ENCODE measurements at regions not wholly inside any gene's neighbourhood (a gene's known extent, or its start where the extent isn't known, plus 50 kb on each side); places are given as distances from the start of the nearest gene placed in this dataset.

DNA sequence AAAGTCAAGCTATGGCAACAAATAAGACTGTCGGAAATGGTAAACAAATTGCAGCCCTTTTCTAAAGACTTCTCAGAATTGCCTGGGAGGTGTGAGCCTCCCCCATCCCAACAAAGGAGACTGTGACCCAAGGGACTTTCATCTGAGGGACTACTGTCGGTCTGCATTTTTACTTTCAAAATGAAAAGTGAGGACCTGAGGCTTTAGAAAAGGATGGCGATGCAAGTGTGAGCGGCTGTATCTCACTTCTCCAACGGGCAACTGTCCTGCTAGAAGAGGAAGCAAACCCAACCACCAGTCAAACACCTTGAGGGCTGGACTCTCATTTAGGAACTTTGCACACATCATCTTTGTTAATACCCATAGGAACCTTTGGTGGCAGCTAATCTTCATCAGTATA lies 62.6 kb upstream of the CLNK start:
- DNase-seq (no peak), ATAC-seq (no peak)

DNA sequence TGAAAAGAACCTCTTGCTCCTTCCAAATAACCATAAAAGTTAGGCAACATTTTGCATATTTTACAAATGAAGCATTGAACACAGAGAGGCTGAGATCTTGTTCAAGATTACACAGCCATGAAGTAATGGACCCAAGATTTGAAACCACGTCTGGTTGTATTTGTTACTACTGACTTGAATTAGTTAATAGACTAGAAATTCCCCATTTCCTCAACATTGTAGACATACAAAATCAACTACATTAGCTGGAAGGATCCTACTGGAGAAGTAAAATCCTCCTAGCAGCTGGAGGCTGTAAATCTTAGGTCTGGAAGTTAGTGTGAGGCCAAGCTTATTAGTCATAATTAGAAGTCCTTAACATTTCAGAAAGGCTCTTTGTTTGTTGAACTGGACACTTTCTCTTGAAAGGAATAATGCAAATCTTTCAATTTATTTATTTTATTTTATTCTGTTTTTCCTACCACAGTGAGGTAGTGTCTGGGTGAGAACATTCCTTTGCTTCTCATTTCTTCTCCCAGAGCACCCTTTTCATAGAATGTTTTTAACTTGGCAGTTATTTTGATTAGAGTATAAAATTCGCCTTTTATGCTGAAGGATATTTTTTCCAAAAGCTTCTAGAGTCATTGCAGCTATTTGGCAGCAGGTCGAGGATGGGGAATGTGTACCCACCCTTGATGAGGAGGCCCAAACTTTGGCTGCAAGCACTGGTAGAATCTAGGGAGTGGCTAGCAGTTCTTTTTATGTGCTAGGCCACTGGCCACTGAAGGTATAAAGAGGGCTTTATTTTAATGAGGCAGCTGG lies 62.0 kb upstream of the CLNK start:
- no peak for DNase-seq

DNA sequence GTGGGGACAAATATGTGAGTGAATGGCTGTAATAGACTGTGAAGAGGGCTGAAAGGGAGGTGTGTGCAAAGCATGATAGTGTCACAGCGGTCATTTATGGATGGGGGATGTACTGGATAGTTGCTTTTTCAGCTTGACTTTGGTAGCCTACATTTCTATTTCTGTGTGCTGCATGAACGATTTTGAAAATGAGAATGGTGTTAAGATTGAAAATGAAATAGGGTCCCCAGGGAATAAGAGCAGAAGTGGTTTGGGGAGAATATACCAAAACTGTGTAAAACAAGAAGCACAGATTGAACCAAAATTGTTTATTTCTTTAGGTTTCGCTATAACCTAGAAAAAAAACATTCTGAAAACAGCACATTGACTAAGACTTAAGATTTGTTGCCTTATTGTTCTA lies 58.8 kb upstream of the CLNK start:
- no peak for DNase-seq
- ATAC-seq: no peak

More for the DNA sequence above, 62.0 kb upstream of the CLNK start:
- ATAC-seq: no peak

DNA sequence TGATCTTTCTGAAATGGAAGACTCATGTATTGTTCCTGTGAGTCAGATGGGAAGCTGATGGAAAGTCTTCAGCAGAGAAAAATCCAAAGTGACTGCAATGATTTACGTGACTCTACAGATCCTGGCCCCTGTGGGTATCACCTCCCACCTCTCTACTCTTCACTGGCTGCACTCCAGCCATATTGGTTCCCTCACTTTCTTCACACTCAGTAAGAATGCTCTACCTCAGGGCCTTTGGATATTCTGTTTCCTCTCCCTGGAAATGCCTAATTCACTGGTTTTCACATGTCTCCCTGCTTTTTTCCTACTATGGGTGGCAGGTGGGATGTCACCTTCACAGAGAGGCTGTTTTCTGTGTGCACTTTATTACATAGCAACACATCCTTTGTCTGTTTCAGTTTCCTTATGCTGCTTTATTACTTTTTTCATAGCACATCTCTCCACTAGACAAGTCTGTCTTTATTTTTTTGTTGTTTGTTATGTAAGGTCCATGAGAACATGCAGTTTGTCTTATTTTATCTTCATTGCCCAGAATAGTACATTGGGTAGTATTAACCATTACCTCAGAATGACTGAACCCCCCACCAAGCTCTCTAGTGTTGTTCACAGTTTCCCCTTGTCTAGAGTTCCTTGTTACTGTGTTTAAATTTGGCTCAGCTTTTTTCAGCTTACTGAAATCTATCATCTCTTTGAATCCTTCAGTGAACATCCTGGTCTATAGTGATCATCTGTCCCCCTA lies 57.6 kb upstream of the CLNK start:
- peak; percentile 65 for ATAC-seq

DNA sequence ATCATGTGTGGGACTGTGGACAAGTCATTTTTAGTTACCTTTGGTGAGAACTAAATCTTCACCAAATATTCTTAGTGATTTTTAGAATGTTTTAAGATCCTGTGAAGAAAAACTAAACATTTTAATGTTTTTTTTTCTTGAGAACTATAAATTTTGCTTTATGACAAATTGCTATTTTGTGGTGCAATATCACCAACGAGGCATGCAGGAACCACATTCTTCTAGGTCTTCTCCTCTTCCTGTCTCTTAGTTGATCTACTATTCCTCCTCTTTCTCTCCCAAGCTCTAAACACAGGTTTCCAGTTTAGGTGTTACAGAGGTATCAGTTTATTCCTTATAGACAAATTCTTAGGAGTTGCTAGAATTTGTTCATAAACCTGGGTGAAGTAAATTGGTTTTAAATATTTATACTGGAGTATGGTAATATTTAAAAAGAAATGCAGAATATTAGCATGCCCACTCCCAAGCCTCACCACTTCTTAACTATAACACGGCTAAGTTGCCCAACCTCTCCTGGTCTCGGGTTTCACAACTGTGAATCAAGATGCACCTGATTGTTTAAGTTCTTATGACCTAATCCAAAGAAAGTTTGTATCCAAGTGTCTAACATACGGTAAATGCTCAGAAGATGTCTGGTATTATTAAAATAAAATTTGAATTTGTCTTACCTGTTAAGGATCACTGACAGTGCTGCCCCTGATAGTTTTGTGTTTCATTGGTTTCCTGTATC lies 56.5 kb upstream of the CLNK start:
- DNase-seq (no peak), ATAC-seq (no peak)

More for the DNA sequence above, 57.6 kb upstream of the CLNK start:
- no peak for DNase-seq

DNA sequence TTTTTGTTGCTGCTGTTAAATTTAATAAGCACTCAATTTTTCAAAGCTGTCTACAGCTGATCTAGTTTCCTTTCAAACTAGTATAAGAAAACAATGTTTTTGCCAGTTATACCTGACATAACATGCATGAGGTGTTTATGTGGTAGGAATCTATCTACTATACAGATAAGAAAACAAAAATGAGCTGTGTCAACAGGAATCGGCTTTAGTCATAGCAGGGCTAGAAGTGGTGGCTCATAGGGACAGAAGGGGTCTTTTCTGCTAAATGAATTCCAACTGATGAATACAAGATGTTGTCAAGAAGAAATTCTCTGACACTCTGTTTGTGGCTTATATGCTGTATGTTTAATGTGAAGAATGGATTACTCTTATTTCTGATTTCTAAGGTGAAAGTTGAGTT lies 55.7 kb upstream of the CLNK start:
- DNase-seq: no peak
- ATAC-seq: no peak

DNA sequence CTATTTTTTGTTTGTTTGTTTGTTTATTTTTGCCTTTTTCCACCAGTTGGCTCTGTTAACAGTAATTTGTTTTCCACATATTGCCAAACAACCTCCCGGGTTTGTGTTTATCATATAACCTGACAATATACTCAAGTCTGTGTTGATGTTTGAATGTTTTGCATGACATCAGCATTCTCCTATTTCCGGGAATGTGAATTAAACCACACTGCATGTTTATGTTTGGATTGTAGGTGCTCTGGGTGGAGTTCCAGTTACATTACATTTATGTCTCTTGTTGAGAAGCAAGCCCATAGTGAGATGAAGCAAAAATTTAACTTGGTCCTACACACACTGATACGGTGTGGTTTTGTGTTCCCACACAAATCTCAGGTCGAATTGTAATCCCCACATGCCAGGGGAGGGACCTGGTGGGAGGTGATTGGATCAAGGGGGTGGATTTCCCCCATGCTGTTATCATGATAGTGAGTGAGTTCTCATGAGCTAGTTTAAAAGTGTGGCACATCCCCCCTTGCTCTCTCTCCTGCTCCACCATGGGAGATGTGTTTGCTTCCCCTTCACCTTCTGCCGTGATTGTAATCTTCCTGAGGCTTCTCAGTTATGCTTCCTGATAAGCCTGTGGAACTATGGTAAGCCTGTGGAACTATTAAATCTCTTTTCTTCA lies 54.4 kb upstream of the CLNK start:
- ATAC-seq (no peak), DNase-seq (no peak)

DNA sequence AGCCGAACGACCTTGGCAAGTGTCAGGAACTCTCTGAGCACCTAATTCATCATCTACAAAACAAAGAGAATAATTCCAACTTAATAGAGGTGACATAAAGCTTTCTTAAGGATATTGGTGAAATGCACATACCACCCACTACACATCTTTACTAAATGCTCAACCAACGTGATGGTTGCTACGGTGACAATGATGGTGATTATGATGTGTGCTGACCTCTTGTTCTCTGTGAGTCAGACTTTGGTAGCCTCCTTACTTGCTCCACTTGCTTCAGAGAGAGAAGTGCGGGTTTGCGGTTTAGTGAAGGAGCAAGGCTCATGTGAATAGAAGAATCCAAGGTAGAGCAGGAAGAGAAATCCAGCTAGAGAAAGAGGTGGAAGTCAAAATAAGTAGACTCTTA lies 52.8 kb upstream of the CLNK start:
- ATAC-seq: peak; percentile 55
- no peak for DNase-seq

DNA sequence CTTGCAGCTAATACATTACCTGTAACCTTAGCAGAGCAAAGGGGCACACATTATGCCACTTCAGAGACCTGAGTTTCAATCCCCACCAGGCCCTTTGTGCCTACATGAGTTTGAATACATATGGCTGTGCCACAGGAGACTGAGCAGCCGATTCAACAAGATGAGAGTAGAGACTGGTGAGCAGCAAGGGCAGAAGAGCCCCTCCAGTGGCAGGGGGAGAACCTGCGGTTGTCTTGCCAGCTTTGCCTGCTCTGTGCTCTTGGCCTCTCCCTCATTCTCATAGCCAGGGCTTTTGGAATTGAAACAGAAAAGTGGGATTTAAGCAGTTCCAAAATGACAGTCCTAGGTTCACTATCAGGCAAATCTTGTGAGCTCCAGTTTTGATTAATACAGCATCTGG lies 52.3 kb upstream of the CLNK start:
- DNase-seq (no peak), ATAC-seq (no peak)

DNA sequence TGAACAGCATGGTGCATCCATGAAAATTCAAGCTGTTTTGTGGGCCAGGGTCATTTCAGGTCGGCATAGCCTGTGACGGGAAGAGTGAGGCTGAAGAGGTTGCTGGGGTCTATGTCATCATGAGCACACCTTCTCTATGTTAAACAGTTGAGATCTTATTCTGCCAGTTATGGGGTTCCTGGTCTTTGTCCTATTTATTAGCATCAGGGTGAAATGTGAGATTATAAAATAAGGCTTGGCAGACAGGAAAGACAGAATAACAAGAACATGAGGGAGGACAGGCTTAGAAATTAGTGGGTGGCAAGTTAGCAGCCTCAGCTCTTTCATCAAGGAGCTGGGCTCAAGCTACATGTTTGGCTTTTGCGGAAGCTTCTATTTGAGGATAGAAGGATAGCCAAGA lies 51.7 kb upstream of the CLNK start:
- DNase-seq (no peak), ATAC-seq (no peak)

DNA sequence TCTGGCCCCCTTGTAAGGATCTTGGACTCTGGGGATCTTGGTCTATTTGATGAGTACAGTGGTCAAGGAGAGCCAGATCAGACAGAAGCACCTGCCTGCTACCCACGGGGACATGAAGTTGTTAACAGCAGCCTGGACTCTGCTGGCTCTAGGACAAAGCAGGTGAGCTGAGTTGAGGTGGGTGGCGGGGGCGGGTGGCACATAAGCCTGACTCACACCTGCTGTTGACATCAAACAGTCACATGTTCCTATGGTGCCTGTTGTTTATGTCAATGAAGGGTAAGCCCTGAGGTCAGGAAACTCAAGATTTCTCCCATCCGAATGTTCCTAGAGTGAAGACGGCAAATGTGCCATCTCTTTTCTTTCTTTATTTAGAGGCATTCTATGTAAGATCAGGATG lies 50.1 kb upstream of the CLNK start:
- ATAC-seq (no peak), DNase-seq (no peak)
